ENCODE measurements at regions not wholly inside any gene's neighbourhood (a gene's known extent, or its start where the extent isn't known, plus 50 kb on each side); places are given as distances from the start of the nearest gene placed in this dataset.

DNA sequence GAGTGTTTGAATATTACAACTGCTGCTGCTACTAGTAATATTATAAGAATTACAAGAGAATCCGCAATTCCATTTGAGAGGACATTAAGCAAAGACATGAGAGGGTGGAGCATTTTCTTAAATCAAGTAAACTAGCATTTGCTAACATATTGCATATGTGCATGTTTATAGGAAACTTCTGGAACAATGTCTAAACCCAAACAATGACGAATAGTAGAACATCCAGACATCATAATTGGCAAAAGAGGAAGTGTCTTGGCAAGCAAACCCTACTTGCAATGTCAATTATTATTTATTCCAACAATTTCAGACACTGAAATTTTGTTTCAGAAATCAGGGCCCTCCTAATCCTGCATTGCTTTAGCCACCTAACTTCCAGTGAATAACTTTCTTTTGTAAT, 1155.3 kb upstream of the GJE1 start:
- no peaks in the 10 kb centered on the region for H3K36me3 Mint-ChIP-seq
- no peak overlapping the region for H3K27ac Mint-ChIP-seq

GRCh38 chr6:140976806-140977205, 1155.9 kb upstream of the GJE1 start:
- no peak overlapping the region for H3K27ac Mint-ChIP-seq
- H3K4me3 Mint-ChIP-seq, result no peak overlapping the region
- H3K36me3 Mint-ChIP-seq, result no peaks in the 10 kb centered on the region
- H3K4me1 Mint-ChIP-seq (ENCODE audit: low read depth), result no peaks in the 10 kb centered on the region
- H3K27me3 Mint-ChIP-seq, result no peaks in the 10 kb centered on the region
- no peaks in the 10 kb centered on the region for H3K9me3 Mint-ChIP-seq (ENCODE audit: low read depth)

More for the DNA sequence above, 1155.3 kb upstream of the GJE1 start:
- H3K9me3 Mint-ChIP-seq (ENCODE audit: low read depth), result no peaks in the 10 kb centered on the region
- H3K4me3 Mint-ChIP-seq, result no peak overlapping the region
- H3K4me1 Mint-ChIP-seq (ENCODE audit: low read depth), result no peaks in the 10 kb centered on the region
- no peaks in the 10 kb centered on the region for H3K27me3 Mint-ChIP-seq

- Mint-ChIP-seq H3K36me3 (no peaks in the 10 kb centered on the region), H3K4me3 (no peak overlapping the region), H3K27me3 (no peaks in the 10 kb centered on the region), H3K27ac (no peak overlapping the region), H3K9me3 (ENCODE audit: low read depth) (no peaks in the 10 kb centered on the region), H3K4me1 (ENCODE audit: low read depth) (no peaks in the 10 kb centered on the region)
These were observed 1162.2 kb upstream of the GJE1 start for GRCh38 chr6:140970485-140970884.

DNA sequence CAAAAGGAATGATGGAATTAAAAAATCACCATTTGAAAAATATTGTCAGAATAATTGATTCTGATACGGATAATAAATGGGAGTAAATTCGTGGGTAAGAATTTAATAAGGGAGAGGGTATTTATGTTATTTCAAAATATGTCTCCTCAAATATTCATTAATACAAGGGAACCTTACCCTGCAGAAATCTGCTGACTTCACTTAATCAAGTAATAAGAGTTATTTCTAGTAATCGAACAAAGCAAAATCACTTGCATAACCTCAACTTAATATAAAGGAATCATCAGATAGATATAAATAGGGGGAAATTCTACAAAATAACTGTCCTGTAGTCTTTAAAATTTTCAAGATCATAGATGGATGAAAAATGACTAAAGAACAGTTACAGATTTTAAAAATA, 1164.7 kb upstream of the GJE1 start:
- H3K36me3 Mint-ChIP-seq, result no peaks in the 10 kb centered on the region
- H3K4me1 Mint-ChIP-seq (ENCODE audit: low read depth), result no peaks in the 10 kb centered on the region
- no peaks in the 10 kb centered on the region for H3K27me3 Mint-ChIP-seq
- no peak overlapping the region for H3K4me3 Mint-ChIP-seq
- no peaks in the 10 kb centered on the region for H3K9me3 Mint-ChIP-seq (ENCODE audit: low read depth)
- no peak overlapping the region for H3K27ac Mint-ChIP-seq

DNA sequence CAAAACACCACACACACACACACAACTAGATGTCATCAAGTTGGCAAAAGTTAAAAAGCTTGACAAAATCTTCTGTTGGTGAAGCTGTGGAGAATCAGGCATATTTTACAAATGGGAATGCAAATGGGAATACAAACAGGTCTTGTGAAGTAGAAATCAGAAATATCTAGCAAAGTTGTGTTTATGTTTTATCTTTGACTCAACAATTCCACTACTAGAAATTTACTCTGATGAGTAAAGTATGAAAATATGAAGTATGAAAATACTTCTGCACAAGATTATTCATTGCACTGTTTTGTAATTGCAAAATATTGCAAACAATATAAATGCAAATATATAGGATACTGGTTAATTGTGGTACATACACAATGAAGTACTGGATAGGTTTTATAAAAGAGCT, 1166.0 kb upstream of the GJE1 start:
- Mint-ChIP-seq H3K36me3 (no peaks in the 10 kb centered on the region), H3K27me3 (no peaks in the 10 kb centered on the region), H3K9me3 (ENCODE audit: low read depth) (no peaks in the 10 kb centered on the region), H3K27ac (no peak overlapping the region), H3K4me1 (ENCODE audit: low read depth) (no peaks in the 10 kb centered on the region), H3K4me3 (no peak overlapping the region)

GRCh38 chr6:140960566-140960965, 1172.2 kb upstream of the GJE1 start:
- Mint-ChIP-seq H3K27ac (no peak overlapping the region), H3K9me3 (ENCODE audit: low read depth) (no peaks in the 10 kb centered on the region), H3K27me3 (no peaks in the 10 kb centered on the region), H3K4me1 (ENCODE audit: low read depth) (no peaks in the 10 kb centered on the region), H3K36me3 (no peaks in the 10 kb centered on the region), H3K4me3 (no peak overlapping the region)

DNA sequence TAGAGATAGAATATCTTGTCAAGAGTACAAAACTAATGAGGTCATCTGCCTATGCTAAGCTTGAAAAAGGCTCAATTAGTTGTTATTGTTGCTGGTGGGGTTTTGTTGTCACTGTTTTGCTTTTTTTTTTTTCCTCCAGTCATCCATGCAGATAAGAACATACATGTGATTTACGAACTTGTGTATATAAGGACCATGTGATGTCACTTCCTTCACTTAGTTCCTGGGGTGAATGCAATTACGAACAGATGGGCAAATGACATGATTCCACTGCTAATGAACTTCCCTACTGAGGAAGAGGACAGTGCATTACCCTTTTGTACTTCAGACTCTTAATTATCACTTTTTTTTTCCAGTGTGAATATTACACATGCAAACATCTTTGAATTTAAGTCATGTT, 1175.3 kb upstream of the GJE1 start:
- no peak overlapping the region for H3K27ac Mint-ChIP-seq
- H3K4me3 Mint-ChIP-seq, result no peak overlapping the region
- H3K4me1 Mint-ChIP-seq (ENCODE audit: low read depth), result no peaks in the 10 kb centered on the region
- H3K9me3 Mint-ChIP-seq (ENCODE audit: low read depth), result no peaks in the 10 kb centered on the region
- H3K27me3 Mint-ChIP-seq, result no peaks in the 10 kb centered on the region
- no peaks in the 10 kb centered on the region for H3K36me3 Mint-ChIP-seq

DNA sequence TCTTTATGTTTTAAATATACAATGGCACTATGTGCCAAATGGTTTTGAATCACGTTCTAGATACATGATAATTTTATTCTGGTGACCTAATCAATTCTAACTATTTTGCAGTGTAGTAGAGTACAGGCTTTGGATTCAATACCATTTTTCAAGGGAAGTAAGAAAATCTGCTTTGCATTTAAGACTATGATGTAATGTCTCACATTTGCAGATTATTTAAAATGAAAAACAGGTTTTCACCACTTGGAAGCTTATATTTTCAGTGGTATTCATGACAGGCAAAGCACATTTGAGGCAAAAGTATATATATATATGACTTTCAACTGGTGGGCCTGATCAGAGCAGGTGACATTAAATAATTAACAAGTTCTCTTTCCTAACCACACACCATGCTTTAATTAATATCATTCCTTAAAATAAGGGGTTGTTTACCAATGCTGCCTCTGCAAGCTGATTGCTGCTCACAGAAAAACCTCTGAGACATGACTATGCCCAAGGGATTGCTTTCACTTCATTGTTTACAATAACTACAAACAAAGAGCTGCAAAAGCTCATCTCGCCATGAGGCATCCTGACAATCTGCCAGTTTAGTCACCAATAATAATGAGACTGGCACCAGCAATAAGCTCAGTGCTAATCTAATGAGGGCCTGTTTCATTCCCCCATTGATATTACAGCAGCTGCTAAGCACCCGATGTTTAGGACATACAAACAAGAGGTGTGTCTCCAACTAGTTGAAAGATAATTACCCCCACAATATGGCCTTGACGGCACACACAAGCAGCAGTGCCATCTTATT, 1176.0 kb upstream of the GJE1 start:
- Mint-ChIP-seq H3K36me3 (no peaks in the 10 kb centered on the region), H3K4me3 (no peak overlapping the region), H3K9me3 (ENCODE audit: low read depth) (no peaks in the 10 kb centered on the region), H3K4me1 (ENCODE audit: low read depth) (no peaks in the 10 kb centered on the region), H3K27me3 (no peaks in the 10 kb centered on the region), H3K27ac (no peak overlapping the region)

DNA sequence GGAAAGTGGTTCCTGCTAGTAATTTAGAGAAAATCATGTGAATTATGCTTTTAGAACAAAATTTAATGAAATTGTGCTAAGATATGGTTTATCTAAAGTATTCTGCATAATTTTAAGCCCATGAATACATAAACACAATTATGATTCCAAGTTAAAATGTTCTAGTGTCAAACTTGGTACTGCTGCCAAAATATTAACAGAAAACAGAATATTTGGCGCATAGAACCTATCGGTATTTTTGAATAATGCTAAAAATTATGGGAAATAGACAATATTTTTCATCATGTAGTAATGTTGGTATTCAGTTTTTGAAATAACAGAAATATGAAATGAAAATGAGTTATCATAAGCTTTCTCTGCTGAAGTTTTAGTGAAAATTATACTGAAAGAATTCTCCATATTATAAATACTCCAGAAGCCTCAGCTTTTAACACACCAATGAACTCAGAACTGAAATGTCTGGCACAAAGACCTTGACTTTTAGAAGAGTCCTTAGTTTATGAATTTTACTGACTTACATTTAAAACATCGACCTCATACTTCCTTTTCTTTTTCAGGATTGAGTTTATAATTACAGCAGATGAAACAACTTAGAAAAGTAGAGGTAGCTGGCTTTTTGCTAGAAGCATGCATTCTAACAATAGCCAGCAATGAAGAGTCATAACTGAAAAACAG, 1192.3 kb upstream of the GJE1 start:
- Mint-ChIP-seq H3K4me3 (no peak overlapping the region), H3K27ac (no peak overlapping the region), H3K9me3 (ENCODE audit: low read depth) (peaks cover 10% of the 10 kb centered on the region), H3K27me3 (peaks cover 4% of the 10 kb centered on the region), H3K36me3 (no peaks in the 10 kb centered on the region), H3K4me1 (ENCODE audit: low read depth) (no peaks in the 10 kb centered on the region)

DNA sequence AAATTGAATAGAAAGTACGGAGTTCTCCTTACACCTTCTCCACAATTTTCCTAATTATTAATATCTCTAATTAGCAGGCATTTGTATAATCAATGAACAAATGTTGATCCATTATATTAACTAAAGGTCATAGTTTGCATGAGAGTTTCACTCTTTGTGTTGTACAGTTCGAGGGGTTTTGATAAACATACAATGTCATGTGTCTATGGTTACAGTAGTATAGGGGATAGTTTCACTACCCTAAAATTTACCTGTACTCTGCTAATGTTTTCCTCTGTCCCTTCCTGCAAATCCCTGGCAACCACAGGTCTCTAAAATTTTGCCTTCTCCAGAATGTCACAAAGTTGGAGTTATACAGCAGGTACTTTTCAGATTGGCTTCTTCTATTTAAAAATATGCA, 1199.8 kb upstream of the GJE1 start:
- H3K9me3 Mint-ChIP-seq (ENCODE audit: low read depth), result no peaks in the 10 kb centered on the region
- no peaks in the 10 kb centered on the region for H3K36me3 Mint-ChIP-seq
- H3K4me1 Mint-ChIP-seq (ENCODE audit: low read depth), result no peaks in the 10 kb centered on the region
- H3K4me3 Mint-ChIP-seq, result no peak overlapping the region
- no peak overlapping the region for H3K27ac Mint-ChIP-seq
- no peaks in the 10 kb centered on the region for H3K27me3 Mint-ChIP-seq

GRCh38 chr6:140931581-140931980, 1201.1 kb upstream of the GJE1 start:
- Mint-ChIP-seq H3K4me3 (no peak overlapping the region), H3K27ac (no peak overlapping the region), H3K36me3 (no peaks in the 10 kb centered on the region), H3K27me3 (no peaks in the 10 kb centered on the region), H3K4me1 (ENCODE audit: low read depth) (no peaks in the 10 kb centered on the region), H3K9me3 (ENCODE audit: low read depth) (no peaks in the 10 kb centered on the region)

- Mint-ChIP-seq H3K27me3 (no peaks in the 10 kb centered on the region), H3K27ac (no peak overlapping the region), H3K9me3 (ENCODE audit: low read depth) (no peaks in the 10 kb centered on the region), H3K36me3 (no peaks in the 10 kb centered on the region), H3K4me3 (no peak overlapping the region), H3K4me1 (ENCODE audit: low read depth) (no peaks in the 10 kb centered on the region)
These were observed 1203.6 kb upstream of the GJE1 start for GRCh38 chr6:140929121-140929520.

DNA sequence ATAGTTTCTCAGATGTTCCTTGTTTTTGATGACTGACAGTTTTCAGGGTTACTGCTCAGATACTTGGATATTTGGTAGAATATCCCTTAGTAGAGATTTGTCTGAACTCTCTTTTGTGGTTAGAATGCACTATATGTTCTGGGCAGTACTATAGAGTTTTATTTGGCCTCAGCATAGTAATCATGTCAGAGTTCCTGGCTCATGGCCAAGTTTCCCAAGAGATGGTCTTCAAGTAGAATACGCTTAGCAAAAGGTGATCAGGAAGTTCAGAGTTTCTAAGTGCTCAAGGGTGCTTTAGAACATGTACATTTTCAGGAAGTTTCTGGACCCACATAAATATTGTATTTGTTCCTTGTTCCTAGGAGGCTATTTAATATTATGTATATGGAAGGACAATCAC, 1209.7 kb upstream of the GJE1 start:
- H3K4me1 Mint-ChIP-seq (ENCODE audit: low read depth), result no peaks in the 10 kb centered on the region
- H3K4me3 Mint-ChIP-seq, result no peak overlapping the region
- no peaks in the 10 kb centered on the region for H3K9me3 Mint-ChIP-seq (ENCODE audit: low read depth)

GRCh38 chr6:140921366-140922226, 1211.1 kb upstream of the GJE1 start:
- Mint-ChIP-seq H3K9me3 (ENCODE audit: low read depth) (no peaks in the 10 kb centered on the region), H3K4me1 (ENCODE audit: low read depth) (no peaks in the 10 kb centered on the region), H3K27ac (no peak overlapping the region), H3K27me3 (no peaks in the 10 kb centered on the region), H3K4me3 (no peak overlapping the region), H3K36me3 (no peaks in the 10 kb centered on the region)

More for the DNA sequence above, 1209.7 kb upstream of the GJE1 start:
- Mint-ChIP-seq H3K27me3 (no peaks in the 10 kb centered on the region), H3K36me3 (no peaks in the 10 kb centered on the region), H3K27ac (no peak overlapping the region)

- Mint-ChIP-seq H3K27me3 (no peaks in the 10 kb centered on the region), H3K4me1 (ENCODE audit: low read depth) (no peaks in the 10 kb centered on the region), H3K9me3 (ENCODE audit: low read depth) (no peaks in the 10 kb centered on the region), H3K4me3 (no peak overlapping the region), H3K27ac (no peak overlapping the region), H3K36me3 (no peaks in the 10 kb centered on the region)
These were observed 1214.8 kb upstream of the GJE1 start for GRCh38 chr6:140917911-140918310.
